Ovary (tissue), 3 donors: ENCODE measurements at regions not wholly inside any gene's neighbourhood (a gene's known extent, or its start where the extent isn't known, plus 50 kb on each side); places are given as distances from the start of the nearest gene placed in this dataset.

Source experiments
- CTCF ChIP-seq, 3 donors: fragments of 450-650 bp in 2 of 3; fragments of 200-600 bp in 1 of 3; IDR thresholded peaks; one replicate each; pipeline versions ENCODE4 v1.5.1 to v1.8.0; 2016 to 2022; ENCODE audit warnings: antibody characterized with exemption in 3 of 3, mild to moderate bottlenecking in 1 of 3
- POLR2A ChIP-seq: fragments of 450-650 bp; IDR thresholded peaks from one replicate; pipeline ENCODE4 v1.6.1; 2017; ENCODE audit warnings: antibody characterized with exemption, mild to moderate bottlenecking, moderate library complexity
- donor health status: DM: no; HTN: no; CAD: no.

GRCh38 chr1:181144238-181144637 lies 55.7 kb downstream of the IER5 start:
- TF ChIP-seq CTCF (IDR thresholded peaks at IDR 0.05): no peak
- no peak for TF ChIP-seq POLR2A
